ENCODE measurements at regions not wholly inside any gene's neighbourhood (a gene's known extent, or its start where the extent isn't known, plus 50 kb on each side); places are given as distances from the start of the nearest gene placed in this dataset.
"Not testable (repeated sequence)": the region's sequence is repeated elsewhere in the genome, so short reads cannot be mapped to it uniquely, and the experiment has no call there.

GRCh38 chr14:25303934-25304333, 254.0 kb upstream of the STXBP6 start:
- no peak for TF ChIP-seq POLR2A (IDR thresholded peaks at IDR 0.05)
- TF ChIP-seq CTCF (IDR thresholded peaks at IDR 0.05) = no peak
- H3K27ac ChIP-seq = no peak overlapping the region
- H3K4me1 ChIP-seq = no peaks in the 10 kb centered on the region
- 50 to 68% methylated on average over 2 of the region's 2 CpGs for WGBS, 2 donors
- H3K36me3 ChIP-seq = no peaks in the 10 kb centered on the region
- H3K9me3 ChIP-seq = no peaks in the 10 kb centered on the region
- H3K4me3 ChIP-seq = no peak overlapping the region
- no peak for DNase-seq
- H3K27me3 ChIP-seq = no peaks in the 10 kb centered on the region
- intact Hi-C loops (cut with DNase I) = no loop called here

GRCh38 chr14:25298238-25298637, 248.3 kb upstream of the STXBP6 start:
- intact Hi-C loops (cut with DNase I) = no loop called here
- Histone ChIP-seq H3K9me3 (no peaks in the 10 kb centered on the region), H3K27me3 (no peaks in the 10 kb centered on the region), H3K4me1 (no peaks in the 10 kb centered on the region), H3K4me3 (no peak overlapping the region), H3K27ac (no peak overlapping the region), H3K36me3 (no peaks in the 10 kb centered on the region)
- DNase-seq = no peak
- TF ChIP-seq CTCF (IDR thresholded peaks at IDR 0.05) (no peak), POLR2A (IDR thresholded peaks at IDR 0.05) (no peak)

- intact Hi-C loops (cut with DNase I); DNase-seq; H3K9me3 ChIP-seq; H3K4me1 ChIP-seq; H3K4me3 ChIP-seq; H3K27me3 ChIP-seq; H3K27ac ChIP-seq; H3K36me3 ChIP-seq: not testable (repeated sequence)
- 36 to 61% methylated on average over 1 of the region's 1 CpG for WGBS, 2 donors
Observed at GRCh38 chr14:25290154-25290553, 240.2 kb upstream of the STXBP6 start.

- Histone ChIP-seq H3K9me3 (no peaks in the 10 kb centered on the region), H3K4me1 (no peaks in the 10 kb centered on the region), H3K27me3 (no peaks in the 10 kb centered on the region), H3K36me3 (no peaks in the 10 kb centered on the region), H3K4me3 (no peak overlapping the region), H3K27ac (no peak overlapping the region)
- TF ChIP-seq POLR2A (IDR thresholded peaks at IDR 0.05) (no peak), CTCF (IDR thresholded peaks at IDR 0.05) (no peak)
- WGBS, 2 donors = 41 to 68% methylated on average over 2 of the region's 2 CpGs
- no peak for DNase-seq
- intact Hi-C loops (cut with DNase I) = no loop called here
Observed at GRCh38 chr14:25274529-25274928, 224.6 kb upstream of the STXBP6 start.

GRCh38 chr14:25267186-25267585, 217.2 kb upstream of the STXBP6 start:
- WGBS, 2 donors = 87 to 89% methylated on average over 15 of the region's 16 CpGs
- no peak for DNase-seq
- Histone ChIP-seq H3K9me3 (no peaks in the 10 kb centered on the region), H3K36me3 (no peaks in the 10 kb centered on the region), H3K27me3 (no peaks in the 10 kb centered on the region), H3K4me1 (no peaks in the 10 kb centered on the region), H3K4me3 (no peak overlapping the region), H3K27ac (no peak overlapping the region)
- TF ChIP-seq POLR2A (IDR thresholded peaks at IDR 0.05) = no peak
- no peak for TF ChIP-seq CTCF (IDR thresholded peaks at IDR 0.05)
- intact Hi-C loops (cut with DNase I) = no loop called here

- Histone ChIP-seq H3K36me3 (no peaks in the 10 kb centered on the region), H3K9me3 (no peaks in the 10 kb centered on the region), H3K27ac (no peak overlapping the region), H3K4me3 (no peak overlapping the region), H3K4me1 (no peaks in the 10 kb centered on the region), H3K27me3 (no peaks in the 10 kb centered on the region)
- WGBS, 2 donors = 80 to 82% methylated on average over 1 of the region's 1 CpG
- TF ChIP-seq POLR2A (IDR thresholded peaks at IDR 0.05) (no peak), CTCF (IDR thresholded peaks at IDR 0.05) (no peak)
- no peak for DNase-seq
- intact Hi-C loops (cut with DNase I) = no loop called here
Observed at GRCh38 chr14:25259470-25259869, 209.5 kb upstream of the STXBP6 start.
